HG02943 (cell line): ENCODE measurements at regions not wholly inside any gene's neighbourhood (a gene's known extent, or its start where the extent isn't known, plus 50 kb on each side); places are given as distances from the start of the nearest gene placed in this dataset.
"Not testable (repeated sequence)": the region's sequence is repeated elsewhere in the genome, so short reads cannot be mapped to it uniquely, and the experiment has no call there.

Experiments
- ATAC-seq: cut with Tn5 transposase; IDR thresholded peaks from one replicate; pipeline ENCODE4 v1.9.1; 2021; ENCODE audit warnings: mild to moderate bottlenecking, low read depth, moderate library complexity; ENCODE audit not compliant: unreplicated experiment

DNA sequence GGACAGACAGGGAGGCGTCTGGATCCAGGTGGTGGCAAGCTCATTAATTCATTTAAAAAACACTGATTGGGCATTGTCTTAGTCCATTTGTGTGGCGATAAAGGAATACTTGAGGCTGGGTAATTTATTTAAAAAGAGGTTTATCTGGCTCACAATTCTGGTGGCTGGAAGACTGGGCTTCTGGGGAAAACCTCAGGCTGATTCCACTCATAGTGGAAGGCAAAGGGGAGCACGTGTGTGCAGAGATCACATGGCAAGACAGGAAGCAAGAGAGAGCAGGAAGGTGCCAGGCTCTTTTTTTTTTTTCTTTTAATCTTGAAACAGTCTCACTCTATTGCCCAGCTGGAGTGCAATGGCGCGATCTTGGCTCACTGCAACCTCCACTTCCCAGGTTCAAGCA, 100.2 kb upstream of the METTL14 start:
- ATAC-seq: no peak

DNA sequence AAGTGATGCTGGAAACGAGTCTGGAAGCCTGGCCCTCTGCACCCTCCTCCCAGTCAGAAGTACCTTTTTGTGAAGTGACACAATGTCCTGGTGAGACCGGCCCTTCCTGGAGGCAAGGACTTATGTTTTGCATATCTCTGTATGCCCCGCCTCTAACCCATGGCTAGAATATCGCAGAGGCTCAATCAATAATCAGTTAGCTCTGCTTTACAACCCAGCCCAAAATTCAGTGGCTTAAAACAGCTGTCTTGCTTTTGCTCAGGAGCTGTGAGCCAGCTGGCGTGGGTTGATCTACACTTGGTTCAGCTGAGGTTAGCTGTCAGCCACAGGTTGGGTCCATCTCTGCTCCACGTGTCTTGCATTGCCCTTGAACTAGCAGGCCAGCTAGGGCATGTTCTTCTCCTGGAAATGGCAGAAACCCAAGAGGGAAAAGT, 98.8 kb upstream of the METTL14 start:
- ATAC-seq: no peak

- ATAC-seq: no peak
These were observed 97.9 kb upstream of the METTL14 start for GRCh38 chr4:118587116-118587831.

- ATAC-seq: no peak
These were observed 97.2 kb upstream of the METTL14 start for GRCh38 chr4:118587946-118588345.

GRCh38 chr4:118589471-118590055, 95.6 kb upstream of the METTL14 start:
- ATAC-seq: no peak

GRCh38 chr4:118591339-118592046, 93.7 kb upstream of the METTL14 start:
- ATAC-seq: peak; percentile 100

DNA sequence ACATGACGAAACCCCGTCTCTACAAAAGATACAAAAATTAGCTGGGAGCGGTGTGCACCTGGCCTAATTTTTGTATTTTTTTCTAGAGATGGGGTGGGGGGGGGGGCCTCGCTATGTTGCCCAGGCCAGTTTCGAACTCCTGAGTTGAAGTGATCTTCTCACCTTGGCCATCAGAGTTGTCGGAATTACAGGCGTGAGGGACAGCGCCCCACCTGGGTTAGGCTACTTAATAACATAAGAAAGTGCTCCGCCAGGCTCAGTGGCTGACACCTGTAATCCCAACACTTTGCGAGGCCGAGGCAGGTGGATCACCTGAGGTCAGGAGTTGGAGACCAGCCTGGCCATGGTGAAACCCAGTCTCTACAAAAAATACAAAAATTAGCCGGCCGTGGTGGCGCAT, 92.9 kb upstream of the METTL14 start:
- not testable (repeated sequence) for ATAC-seq

DNA sequence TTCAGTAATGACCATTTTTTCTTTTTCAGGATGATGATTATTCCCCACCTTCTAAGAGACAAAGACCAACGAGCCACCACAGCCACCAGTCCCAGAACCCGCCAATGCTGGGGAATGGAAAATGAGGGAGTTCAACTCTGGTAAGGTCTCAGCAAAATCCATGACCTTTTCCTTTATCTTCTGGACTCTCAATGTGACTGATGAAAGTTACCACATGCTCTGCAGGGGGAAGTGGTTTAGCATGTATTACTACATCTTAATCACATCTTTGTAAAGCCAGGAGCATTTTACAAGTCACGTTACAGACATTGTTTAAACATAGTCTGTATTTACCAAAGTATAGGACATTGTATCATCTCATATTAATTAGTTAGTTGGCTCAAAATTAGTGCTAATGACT, 89.3 kb upstream of the METTL14 start:
- not testable (repeated sequence) for ATAC-seq

DNA sequence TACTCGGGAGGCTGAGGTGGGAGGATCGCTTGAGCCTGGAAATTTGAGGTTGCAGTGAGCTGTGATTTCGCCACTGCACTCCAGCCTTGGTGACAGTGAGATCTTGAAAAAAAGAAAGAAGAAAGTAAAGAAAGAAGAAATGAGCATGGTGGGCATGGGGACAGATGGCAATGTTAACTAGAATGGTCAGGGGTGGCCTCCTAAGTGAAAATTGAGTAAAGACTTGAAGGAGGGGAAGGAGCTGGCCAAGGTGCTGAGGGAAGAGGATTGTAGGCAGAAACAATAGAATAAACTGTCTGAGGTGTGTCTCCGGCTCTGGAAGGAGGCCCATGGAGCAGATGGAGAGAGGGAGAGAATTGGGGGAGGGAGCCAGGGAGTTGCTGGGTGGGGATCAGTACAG, 60.1 kb upstream of the METTL14 start:
- not testable (repeated sequence) for ATAC-seq

GRCh38 chr4:118629697-118630096, 55.5 kb upstream of the METTL14 start:
- ATAC-seq: not testable (repeated sequence)

- not testable (repeated sequence) for ATAC-seq
These were observed 54.3 kb upstream of the METTL14 start for GRCh38 chr4:118630897-118631296.

GRCh38 chr4:118631321-118632050, 53.7 kb upstream of the METTL14 start:
- not testable (repeated sequence) for ATAC-seq

GRCh38 chr4:118633476-118633875, 51.7 kb upstream of the METTL14 start:
- ATAC-seq: not testable (repeated sequence)

GRCh38 chr4:118634126-118634875, 50.9 kb upstream of the METTL14 start:
- ATAC-seq: not testable (repeated sequence)
